Panc1 (cell line): ENCODE measurements at regions not wholly inside any gene's neighbourhood (a gene's known extent, or its start where the extent isn't known, plus 50 kb on each side); places are given as distances from the start of the nearest gene placed in this dataset.

Experiments used
- ATAC-seq: fragments of 200-7000 bp; cut with Tn5 transposase; 2 replicates; pipeline ENCODE4 v1.9.1; 2020; ENCODE audit warnings: mild to moderate bottlenecking, moderate library complexity
- BruUV-seq: library from RNA; stranded (reverse); fragments of 400-500 nt; replicated peaks from 2 replicates; lab custom pipeline; 2021; lab: Mats Ljungman, UMichigan
- CTCF ChIA-PET: fragments of 300-600 bp; sonication (Branson Sonifier 250); formaldehyde crosslinking; loops from one replicate; lab custom pipeline; 2022; ENCODE audit warnings: antibody characterized with exemption; lab: Charles Lee
- POLR2A ChIA-PET: fragments of 300-600 bp; sonication (Branson Sonifier 250); formaldehyde crosslinking; loops from one replicate; lab custom pipeline; 2022; ENCODE audit warnings: antibody characterized with exemption; lab: Charles Lee
- DNase-seq: peaks from one replicate; pipeline ENCODE4 v3.0.0-alpha.2; 2010; ENCODE audit warnings: low read depth, low spot score
- H3K27ac ChIP-seq: 2 replicates; pipeline ENCODE4 v1.5.1; 2011; ENCODE audit warnings: mild to moderate bottlenecking, low read length, inconsistent platforms
- H3K27me3 ChIP-seq: fragments of 200-500 bp; sonication (Bioruptor generic); 2 replicates; pipeline ENCODE4 v1.6.0; 2014; ENCODE audit warnings: low read length, inconsistent platforms; ENCODE audit not compliant: control insufficient read depth, insufficient read depth
- H3K36me3 ChIP-seq: fragments of 200-500 bp; sonication (Bioruptor generic); 2 replicates; pipeline ENCODE4 v1.5.1; 2014; ENCODE audit warnings: inconsistent platforms, mild to moderate bottlenecking, low read length, moderate library complexity; ENCODE audit not compliant: control insufficient read depth, insufficient read depth
- H3K4me1 ChIP-seq: 2 replicates; pipeline ENCODE4 v1.5.1; 2011; ENCODE audit warnings: inconsistent platforms, mild to moderate bottlenecking, low read length, moderate library complexity; ENCODE audit not compliant: control insufficient read depth, insufficient read depth
- H3K4me3 ChIP-seq, 2 experiments: 2 replicates each; pipeline ENCODE4 v1.5.1; 2011 to 2012; ENCODE audit warnings: low read depth in 2 of 2, low read length in 2 of 2, mild to moderate bottlenecking in 2 of 2, inconsistent platforms in 1 of 2, moderate library complexity in 1 of 2
- H3K9me3 ChIP-seq: fragments of 200-500 bp; sonication (Bioruptor generic); 2 replicates; pipeline ENCODE4 v1.5.1; 2014; ENCODE audit warnings: low read depth, mild to moderate bottlenecking, inconsistent platforms, low read length, moderate library complexity; ENCODE audit not compliant: control insufficient read depth, insufficient read depth
- POLR2AphosphoS5 ChIP-seq: IDR thresholded peaks from 2 replicates; pipeline ENCODE4 v1.6.1; 2012; ENCODE audit warnings: mild to moderate bottlenecking, low read depth, low read length, moderate library complexity
- REST ChIP-seq, 2 experiments: IDR thresholded peaks; 2 replicates each; pipeline ENCODE4 v1.6.1; 2011 to 2012; ENCODE audit warnings: low read depth in 2 of 2, control low read depth in 1 of 2, low read length in 1 of 2, mild to moderate bottlenecking in 1 of 2, moderate library complexity in 1 of 2; ENCODE audit not compliant: insufficient read depth in 1 of 2
- SIN3A ChIP-seq: IDR thresholded peaks from 2 replicates; pipeline ENCODE4 v1.6.1; 2012; ENCODE audit warnings: low read depth, mild to moderate bottlenecking, low read length, moderate library complexity, borderline replicate concordance; ENCODE audit not compliant: insufficient read depth
- TCF7L2 ChIP-seq: IDR thresholded peaks from 2 replicates; pipeline ENCODE4 v1.6.1; 2011; ENCODE audit warnings: mild to moderate bottlenecking, low read depth, low read length, inconsistent platforms
- in situ Hi-C: cut with HindIII; loops from 2 replicates; pipeline ENCODE4 v1.10.0; 2016; ENCODE audit warnings: low sequenced_read_pairs, low pct_unique_long_range_greater_than_20kb
- intact Hi-C: fragments of 100-400 bp; cut with micrococcal nuclease; formaldehyde crosslinking; loops from one replicate; pipeline ENCODE4 v1.10.0; 2022; ENCODE audit not compliant: unreplicated experiment
- TF ChIP-seq, protein P1 (sequence below): fragments of 450-650 bp; IDR thresholded peaks from 2 replicates; pipeline ENCODE4 v1.5.1; 2017; ENCODE audit warnings: mild to moderate bottlenecking

GRCh38 chr6:7035837-7036249 is 71.9 kb upstream of the RREB1 start:
- no peak for ATAC-seq
- intact Hi-C loops: no loop called here

DNA sequence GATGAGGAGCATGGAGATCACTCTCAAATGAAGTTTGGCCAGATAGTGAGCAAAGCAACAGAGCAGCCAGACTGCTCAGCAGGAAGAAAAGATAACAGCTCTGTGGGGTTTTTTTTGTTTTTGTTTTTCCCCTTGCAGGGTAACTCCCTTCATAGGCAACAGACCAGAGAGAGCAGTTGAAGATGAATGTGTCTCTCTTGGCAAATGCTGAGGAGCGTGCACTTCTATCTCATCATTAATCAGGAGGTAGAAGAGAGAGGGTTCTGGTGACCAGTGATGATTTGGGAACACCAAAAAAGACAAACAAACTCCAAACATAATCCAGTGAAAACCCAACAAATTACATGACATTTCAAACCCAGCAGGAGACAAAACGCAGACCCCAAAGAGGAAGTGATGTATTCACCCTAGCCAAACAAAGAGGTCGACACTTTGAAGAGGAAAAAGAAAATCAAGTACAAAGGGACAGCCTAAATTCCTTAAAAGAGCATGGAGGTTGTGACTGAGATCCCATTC is 66.2 kb upstream of the RREB1 start:
- ATAC-seq (no peak), DNase-seq (no peak)
- no peak overlapping the region for H3K27ac ChIP-seq
- TF ChIP-seq POLR2AphosphoS5: no peak
- TF ChIP-seq TCF7L2: no peak
- TF ChIP-seq, protein P1, sequence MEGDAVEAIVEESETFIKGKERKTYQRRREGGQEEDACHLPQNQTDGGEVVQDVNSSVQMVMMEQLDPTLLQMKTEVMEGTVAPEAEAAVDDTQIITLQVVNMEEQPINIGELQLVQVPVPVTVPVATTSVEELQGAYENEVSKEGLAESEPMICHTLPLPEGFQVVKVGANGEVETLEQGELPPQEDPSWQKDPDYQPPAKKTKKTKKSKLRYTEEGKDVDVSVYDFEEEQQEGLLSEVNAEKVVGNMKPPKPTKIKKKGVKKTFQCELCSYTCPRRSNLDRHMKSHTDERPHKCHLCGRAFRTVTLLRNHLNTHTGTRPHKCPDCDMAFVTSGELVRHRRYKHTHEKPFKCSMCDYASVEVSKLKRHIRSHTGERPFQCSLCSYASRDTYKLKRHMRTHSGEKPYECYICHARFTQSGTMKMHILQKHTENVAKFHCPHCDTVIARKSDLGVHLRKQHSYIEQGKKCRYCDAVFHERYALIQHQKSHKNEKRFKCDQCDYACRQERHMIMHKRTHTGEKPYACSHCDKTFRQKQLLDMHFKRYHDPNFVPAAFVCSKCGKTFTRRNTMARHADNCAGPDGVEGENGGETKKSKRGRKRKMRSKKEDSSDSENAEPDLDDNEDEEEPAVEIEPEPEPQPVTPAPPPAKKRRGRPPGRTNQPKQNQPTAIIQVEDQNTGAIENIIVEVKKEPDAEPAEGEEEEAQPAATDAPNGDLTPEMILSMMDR: no peak
- no peak for TF ChIP-seq REST (IDR thresholded peaks at IDR 0.05; ENCODE audit: insufficient read depth in 1 of 2, low read depth in 2 of 2, low read length in 1 of 2)
- no peak for TF ChIP-seq SIN3A
- no peaks in the 10 kb centered on the region for H3K4me1 ChIP-seq
- POLR2A ChIA-PET: no interaction called here
- no peaks in the 10 kb centered on the region for H3K9me3 ChIP-seq
- intact Hi-C loops: no loop called here
- BruUV-seq: no TSS peak
- H3K36me3 ChIP-seq: no peaks in the 10 kb centered on the region
- H3K4me3 ChIP-seq: no peak overlapping the region
- CTCF ChIA-PET: no interaction called here
- no peaks in the 10 kb centered on the region for H3K27me3 ChIP-seq
- in situ Hi-C loops: no loop called here

More at GRCh38 chr6:7035837-7036249, 71.9 kb upstream of the RREB1 start:
- Histone ChIP-seq H3K4me1 (no peaks in the 10 kb centered on the region), H3K9me3 (no peaks in the 10 kb centered on the region), H3K4me3 (no peak overlapping the region), H3K36me3 (no peaks in the 10 kb centered on the region), H3K27me3 (0 out of 2 replicates have a peak, but pooled peaks cover 2% of the 10 kb centered on the region), H3K27ac (no peak overlapping the region)
- in situ Hi-C loops: no loop called here
- no TSS peak for BruUV-seq
- ChIA-PET POLR2A (no interaction called here), CTCF (no interaction called here)
- no peak for DNase-seq
- no peak for TF ChIP-seq POLR2AphosphoS5
- TF ChIP-seq REST (IDR thresholded peaks at IDR 0.05; ENCODE audit: insufficient read depth in 1 of 2, low read depth in 2 of 2, low read length in 1 of 2): no peak
